ENCODE measurements at regions not wholly inside any gene's neighbourhood (a gene's known extent, or its start where the extent isn't known, plus 50 kb on each side); places are given as distances from the start of the nearest gene placed in this dataset.

- TF ChIP-seq, protein P1, sequence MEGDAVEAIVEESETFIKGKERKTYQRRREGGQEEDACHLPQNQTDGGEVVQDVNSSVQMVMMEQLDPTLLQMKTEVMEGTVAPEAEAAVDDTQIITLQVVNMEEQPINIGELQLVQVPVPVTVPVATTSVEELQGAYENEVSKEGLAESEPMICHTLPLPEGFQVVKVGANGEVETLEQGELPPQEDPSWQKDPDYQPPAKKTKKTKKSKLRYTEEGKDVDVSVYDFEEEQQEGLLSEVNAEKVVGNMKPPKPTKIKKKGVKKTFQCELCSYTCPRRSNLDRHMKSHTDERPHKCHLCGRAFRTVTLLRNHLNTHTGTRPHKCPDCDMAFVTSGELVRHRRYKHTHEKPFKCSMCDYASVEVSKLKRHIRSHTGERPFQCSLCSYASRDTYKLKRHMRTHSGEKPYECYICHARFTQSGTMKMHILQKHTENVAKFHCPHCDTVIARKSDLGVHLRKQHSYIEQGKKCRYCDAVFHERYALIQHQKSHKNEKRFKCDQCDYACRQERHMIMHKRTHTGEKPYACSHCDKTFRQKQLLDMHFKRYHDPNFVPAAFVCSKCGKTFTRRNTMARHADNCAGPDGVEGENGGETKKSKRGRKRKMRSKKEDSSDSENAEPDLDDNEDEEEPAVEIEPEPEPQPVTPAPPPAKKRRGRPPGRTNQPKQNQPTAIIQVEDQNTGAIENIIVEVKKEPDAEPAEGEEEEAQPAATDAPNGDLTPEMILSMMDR (IDR thresholded peaks at IDR 0.05; ENCODE audit: unreplicated experiment) = no peak
- no peak overlapping the region for H3K27ac Mint-ChIP-seq (ENCODE audit: low read depth, unreplicated experiment)
- no peaks in the 10 kb centered on the region for H3K4me1 Mint-ChIP-seq (ENCODE audit: insufficient read depth, unreplicated experiment)
- no peak overlapping the region for H3K4me3 Mint-ChIP-seq (ENCODE audit: unreplicated experiment)
- intact Hi-C loops (cut with micrococcal nuclease) = no loop called here
- H3K36me3 Mint-ChIP-seq (ENCODE audit: insufficient read depth, unreplicated experiment) = no peaks in the 10 kb centered on the region
- no peak for DNase-seq (ENCODE audit: unreplicated experiment)
- no TSS peak for BruUV-seq (replicated peaks)
- no peaks in the 10 kb centered on the region for H3K27me3 Mint-ChIP-seq (ENCODE audit: insufficient read depth, unreplicated experiment)
- CTCF ChIA-PET = interaction anchor here (0.8 kb wide), 1 partner anchor 830 kb away, joined by 3 read pairs; no protein-coding TSS in a partner anchor
- POLR2A ChIA-PET = interaction anchor here (0.6 kb wide), 1 partner anchor 83 kb away, joined by 3 read pairs; no protein-coding TSS in a partner anchor
- H3K9me3 Mint-ChIP-seq (ENCODE audit: unreplicated experiment) = no peaks in the 10 kb centered on the region
Measured at GRCh38 chr15:35934383-35935049, 388.6 kb upstream of the DPH6 start.

- Mint-ChIP-seq H3K9me3 (ENCODE audit: unreplicated experiment) (no peaks in the 10 kb centered on the region), H3K4me3 (ENCODE audit: unreplicated experiment) (no peak overlapping the region), H3K27ac (ENCODE audit: low read depth, unreplicated experiment) (no peak overlapping the region), H3K36me3 (ENCODE audit: insufficient read depth, unreplicated experiment) (no peaks in the 10 kb centered on the region), H3K27me3 (ENCODE audit: insufficient read depth, unreplicated experiment) (no peaks in the 10 kb centered on the region), H3K4me1 (ENCODE audit: insufficient read depth, unreplicated experiment) (no peaks in the 10 kb centered on the region)
- DNase-seq (ENCODE audit: unreplicated experiment) = no peak
- CTCF ChIA-PET = interaction anchor here (0.6 to 0.7 kb wide), 2 partner anchors 163 to 327 kb away, joined by 3 to 4 read pairs; no protein-coding TSS in a partner anchor
- BruUV-seq (replicated peaks) = no TSS peak
- TF ChIP-seq, protein P1 (IDR thresholded peaks at IDR 0.05; ENCODE audit: unreplicated experiment) = no peak
- intact Hi-C loops (cut with micrococcal nuclease) = no loop called here
- POLR2A ChIA-PET = no interaction called here
Measured at GRCh38 chr15:35936284-35936683, 390.3 kb upstream of the DPH6 start.

DNA sequence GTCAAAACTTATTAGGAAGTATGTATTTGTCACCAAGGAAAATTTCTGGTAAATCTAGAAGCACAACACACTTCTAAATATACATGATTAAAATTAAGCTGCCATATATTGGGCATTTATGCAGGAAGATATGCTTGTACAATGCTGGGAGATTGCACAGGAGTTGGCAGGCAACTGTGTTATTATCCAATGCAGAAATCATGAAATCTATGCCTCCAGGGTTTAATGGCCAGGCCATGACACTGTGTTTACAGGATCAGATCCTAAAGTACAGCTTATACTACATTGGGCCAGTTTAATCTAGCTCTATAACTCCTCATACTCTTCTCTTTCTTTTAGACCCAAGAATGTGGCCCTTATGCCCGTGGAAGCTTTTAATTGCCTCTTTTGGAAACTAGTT, 391.4 kb upstream of the DPH6 start:
- Mint-ChIP-seq H3K4me1 (ENCODE audit: insufficient read depth, unreplicated experiment) (no peaks in the 10 kb centered on the region), H3K27me3 (ENCODE audit: insufficient read depth, unreplicated experiment) (no peaks in the 10 kb centered on the region), H3K36me3 (ENCODE audit: insufficient read depth, unreplicated experiment) (no peaks in the 10 kb centered on the region), H3K4me3 (ENCODE audit: unreplicated experiment) (no peak overlapping the region), H3K27ac (ENCODE audit: low read depth, unreplicated experiment) (no peak overlapping the region), H3K9me3 (ENCODE audit: unreplicated experiment) (no peaks in the 10 kb centered on the region)
- ChIA-PET POLR2A (interaction anchor here (0.8 kb wide), 1 partner anchor 204 kb away, joined by 4 read pairs; no protein-coding TSS in a partner anchor), CTCF (interaction anchor here (0.6 to 0.7 kb wide), 3 partner anchors 127 to 946 kb away, joined by 3 read pairs; no protein-coding TSS in a partner anchor)
- BruUV-seq (replicated peaks) = no TSS peak
- peak; percentile 2 for DNase-seq (ENCODE audit: unreplicated experiment)
- TF ChIP-seq, protein P1 (IDR thresholded peaks at IDR 0.05; ENCODE audit: unreplicated experiment) = no peak
- intact Hi-C loops (cut with micrococcal nuclease) = no loop called here

DNA sequence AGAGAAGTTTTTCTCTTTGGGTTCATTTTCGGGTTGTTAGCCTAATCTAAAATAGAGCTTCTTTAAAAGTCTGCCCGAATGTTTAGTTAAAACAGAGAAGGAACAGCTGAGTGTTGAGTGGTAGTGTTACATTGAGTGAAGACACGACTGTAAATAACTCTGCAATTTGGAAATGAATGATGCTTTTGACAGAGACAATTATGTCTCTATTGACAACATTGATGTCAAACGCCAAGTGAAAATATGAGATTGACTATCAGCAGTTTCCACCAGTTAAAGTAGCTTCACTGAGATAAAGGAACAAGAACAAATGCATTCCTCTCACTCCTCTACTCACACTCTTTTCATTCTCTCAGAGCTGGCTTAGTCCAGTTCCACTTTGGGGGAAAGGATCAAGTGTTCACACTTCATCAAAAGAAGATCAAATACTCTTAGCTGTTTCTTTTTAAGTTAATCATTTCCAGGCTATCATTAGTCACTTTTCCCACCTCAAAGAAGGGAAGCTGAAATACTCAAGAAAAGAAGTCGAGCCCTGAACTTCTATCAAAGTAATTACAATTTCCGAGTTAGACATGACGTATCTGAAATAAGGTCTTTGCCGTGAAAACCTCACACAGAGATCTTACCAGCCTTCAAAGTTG, 399.1 kb upstream of the DPH6 start:
- intact Hi-C loops (cut with micrococcal nuclease) = no loop called here
- H3K9me3 Mint-ChIP-seq (ENCODE audit: unreplicated experiment) = no peaks in the 10 kb centered on the region
- no peaks in the 10 kb centered on the region for H3K4me1 Mint-ChIP-seq (ENCODE audit: insufficient read depth, unreplicated experiment)
- no peaks in the 10 kb centered on the region for H3K27me3 Mint-ChIP-seq (ENCODE audit: insufficient read depth, unreplicated experiment)
- TF ChIP-seq, protein P1 (IDR thresholded peaks at IDR 0.05; ENCODE audit: unreplicated experiment) = no peak
- CTCF ChIA-PET = interaction anchor here (1.2 kb wide), 1 partner anchor 199 kb away, joined by 3 read pairs; no protein-coding TSS in a partner anchor
- no peaks in the 10 kb centered on the region for H3K36me3 Mint-ChIP-seq (ENCODE audit: insufficient read depth, unreplicated experiment)
- no peak overlapping the region for H3K27ac Mint-ChIP-seq (ENCODE audit: low read depth, unreplicated experiment)
- no peak overlapping the region for H3K4me3 Mint-ChIP-seq (ENCODE audit: unreplicated experiment)
- BruUV-seq (replicated peaks) = no TSS peak
- POLR2A ChIA-PET = no interaction called here
- DNase-seq (ENCODE audit: unreplicated experiment) = no peak

All from MCF 10A (cell line).